Cardiac muscle cell (in vitro differentiated cells and primary cell): ENCODE measurements at regions not wholly inside any gene's neighbourhood (a gene's known extent, or its start where the extent isn't known, plus 50 kb on each side); places are given as distances from the start of the nearest gene placed in this dataset.

Source experiments
- DNase-seq, 2 donors: peaks; one replicate each; pipeline versions ENCODE4 v3.0.0 to v3.0.0-alpha.2; 2010 to 2017; ENCODE audit warnings: low read depth in 1 of 2, low spot score in 1 of 2
- H3K27ac ChIP-seq: fragments of 200-600 bp; sonication (generic); 2 replicates; pipeline ENCODE4 v1.5.1; 2016
- H3K27me3 ChIP-seq: fragments of 200-600 bp; sonication (generic); 2 replicates; pipeline ENCODE4 v1.6.0; 2016; ENCODE audit warnings: control low read depth
- H3K36me3 ChIP-seq: fragments of 200-600 bp; sonication (generic); 2 replicates; pipeline ENCODE4 v1.5.1; 2016; ENCODE audit warnings: control low read depth
- H3K4me1 ChIP-seq: fragments of 200-600 bp; sonication (generic); 2 replicates; pipeline ENCODE4 v1.8.1; 2017; ENCODE audit warnings: low read depth, mild to moderate bottlenecking, mixed run types
- H3K4me3 ChIP-seq: fragments of 200-600 bp; sonication (generic); 2 replicates; pipeline ENCODE4 v1.5.1; 2016; ENCODE audit warnings: mild to moderate bottlenecking
- H3K9me3 ChIP-seq: fragments of 200-600 bp; sonication (generic); 2 replicates; pipeline ENCODE4 v1.5.1; 2017; ENCODE audit warnings: low read depth, mild to moderate bottlenecking, control low read depth
- CTCF ChIP-seq: IDR thresholded peaks from 2 replicates; pipeline ENCODE4 v1.5.1; 2012; ENCODE audit warnings: low read depth, mild to moderate bottlenecking, low read length

GRCh38 chr7:156151078-156151477, 338.8 kb upstream of the SHH start:
- Histone ChIP-seq H3K4me1 (no peaks in the 10 kb centered on the region), H3K4me3 (no peak overlapping the region), H3K27me3 (no peaks in the 10 kb centered on the region), H3K9me3 (no peaks in the 10 kb centered on the region), H3K36me3 (no peaks in the 10 kb centered on the region), H3K27ac (no peak overlapping the region)
- TF ChIP-seq CTCF, result no peak
- no peak for DNase-seq

GRCh38 chr7:156148995-156149394, 336.7 kb upstream of the SHH start:
- H3K9me3 ChIP-seq, result no peaks in the 10 kb centered on the region
- TF ChIP-seq CTCF, result no peak
- no peaks in the 10 kb centered on the region for H3K36me3 ChIP-seq
- DNase-seq, result no peak
- no peaks in the 10 kb centered on the region for H3K4me1 ChIP-seq
- no peaks in the 10 kb centered on the region for H3K27me3 ChIP-seq
- no peak overlapping the region for H3K27ac ChIP-seq
- H3K4me3 ChIP-seq, result no peak overlapping the region

GRCh38 chr7:156148547-156148946, 336.3 kb upstream of the SHH start:
- DNase-seq, result no peak
- H3K4me3 ChIP-seq, result no peak overlapping the region
- H3K27ac ChIP-seq, result no peak overlapping the region
- TF ChIP-seq CTCF, result no peak
- H3K36me3 ChIP-seq, result no peaks in the 10 kb centered on the region
- H3K4me1 ChIP-seq, result no peaks in the 10 kb centered on the region
- no peaks in the 10 kb centered on the region for H3K27me3 ChIP-seq
- no peaks in the 10 kb centered on the region for H3K9me3 ChIP-seq

- no peak overlapping the region for H3K4me3 ChIP-seq
- no peak for TF ChIP-seq CTCF
- H3K9me3 ChIP-seq, result no peaks in the 10 kb centered on the region
- no peaks in the 10 kb centered on the region for H3K36me3 ChIP-seq
- no peak overlapping the region for H3K27ac ChIP-seq
- no peaks in the 10 kb centered on the region for H3K4me1 ChIP-seq
- no peaks in the 10 kb centered on the region for H3K27me3 ChIP-seq
- DNase-seq, result no peak
Measured at GRCh38 chr7:156147756-156148504, 335.7 kb upstream of the SHH start.

- Histone ChIP-seq H3K4me3 (no peak overlapping the region), H3K27ac (no peak overlapping the region), H3K9me3 (no peaks in the 10 kb centered on the region), H3K27me3 (no peaks in the 10 kb centered on the region), H3K4me1 (no peaks in the 10 kb centered on the region), H3K36me3 (no peaks in the 10 kb centered on the region)
- no peak for TF ChIP-seq CTCF
- no peak for DNase-seq
Measured at GRCh38 chr7:156147104-156147503, 334.8 kb upstream of the SHH start.
